IMR-90 (cell line): ENCODE measurements at regions not wholly inside any gene's neighbourhood (a gene's known extent, or its start where the extent isn't known, plus 50 kb on each side); places are given as distances from the start of the nearest gene placed in this dataset.

Experiments used
- ATAC-seq: fragments of 200-7000 bp; cut with Tn5 transposase; 2 replicates; pipeline ENCODE4 v1.9.1; 2020; ENCODE audit warnings: low read depth, mild to moderate bottlenecking, moderate library complexity
- BruUV-seq: library from RNA; stranded (reverse); fragments of 400-500 nt; replicated peaks from 2 replicates; lab custom pipeline; 2021; lab: Mats Ljungman, UMichigan
- CTCF ChIA-PET: fragments of 300-600 bp; formaldehyde crosslinking; extraction: SDS; loops from one replicate; lab custom pipeline; 2021; ENCODE audit warnings: antibody characterized with exemption; lab: Yijun Ruan, JAX
- POLR2A ChIA-PET: fragments of 300-600 bp; sonication (Branson Sonifier 250); formaldehyde crosslinking; loops from one replicate; lab custom pipeline; 2022; ENCODE audit warnings: antibody characterized with exemption; ENCODE audit not compliant: unreplicated experiment; lab: Charles Lee
- DNase-seq: peaks from one replicate; pipeline ENCODE4 v3.0.0; 2013
- H2AFZ ChIP-seq: replicated peaks from 2 replicates; pipeline ENCODE3; 2013; ENCODE audit warnings: low read length, mild to moderate bottlenecking; ENCODE audit not compliant: poor library complexity
- H2AK5ac ChIP-seq: 2 replicates; pipeline ENCODE4 v1.6.1; 2013; ENCODE audit warnings: low read depth, low read length, inconsistent platforms
- H2AK9ac ChIP-seq: replicated peaks from 2 replicates; pipeline ENCODE3; 2013; ENCODE audit warnings: mild to moderate bottlenecking, low read depth, low read length, moderate library complexity; ENCODE audit not compliant: poor library complexity
- H2BK120ac ChIP-seq: 2 replicates; pipeline ENCODE4 v1.6.1; 2013; ENCODE audit warnings: low read depth, low read length, inconsistent platforms
- H2BK15ac ChIP-seq: 3 replicates; pipeline ENCODE4 v1.6.1; 2013; ENCODE audit warnings: low read depth, low read length, inconsistent platforms
- H2BK20ac ChIP-seq: 2 replicates; pipeline ENCODE4 v1.6.1; 2013; ENCODE audit warnings: low read depth, mild to moderate bottlenecking, inconsistent platforms, low read length, moderate library complexity
- H2BK5ac ChIP-seq: 2 replicates; pipeline ENCODE4 v1.6.1; 2013; ENCODE audit warnings: mild to moderate bottlenecking, low read depth, low read length, inconsistent platforms; ENCODE audit not compliant: poor library complexity, severe bottlenecking
- H3K14ac ChIP-seq: replicated peaks from 2 replicates; pipeline ENCODE4 v1.6.1; 2013; ENCODE audit warnings: low read depth, low read length, inconsistent platforms
- H3K18ac ChIP-seq: 2 replicates; pipeline ENCODE4 v1.6.1; 2013; ENCODE audit warnings: low read depth, low read length, control low read depth
- H3K23ac ChIP-seq: 2 replicates; pipeline ENCODE4 v1.6.1; 2013; ENCODE audit warnings: low read depth, low read length, inconsistent platforms
- H3K27ac ChIP-seq: 2 replicates; pipeline ENCODE4 v1.5.1; 2013; ENCODE audit warnings: mild to moderate bottlenecking, control low read depth, low read length; ENCODE audit not compliant: insufficient read depth
- H3K27me3 ChIP-seq: 2 replicates; pipeline ENCODE4 v1.6.1; 2013; ENCODE audit warnings: low read length; ENCODE audit not compliant: control insufficient read depth, insufficient read depth
- H3K36me3 ChIP-seq: 2 replicates; pipeline ENCODE4 v1.6.1; 2013; ENCODE audit warnings: low read length, mixed read lengths; ENCODE audit not compliant: control insufficient read depth, insufficient read depth
- H3K4ac ChIP-seq: 2 replicates; pipeline ENCODE4 v1.6.1; 2013; ENCODE audit warnings: low read depth, low read length, inconsistent platforms
- H3K4me1 ChIP-seq: 2 replicates; pipeline ENCODE4 v1.6.1; 2013; ENCODE audit warnings: low read length, mixed read lengths; ENCODE audit not compliant: control insufficient read depth, insufficient read depth
- H3K4me2 ChIP-seq: 2 replicates; pipeline ENCODE4 v1.6.1; 2013; ENCODE audit warnings: low read depth, mild to moderate bottlenecking, control low read depth, low read length, moderate library complexity
- H3K4me3 ChIP-seq: 2 replicates; pipeline ENCODE4 v1.5.1; 2013; ENCODE audit warnings: low read depth, mild to moderate bottlenecking, control low read depth, low read length, moderate library complexity; ENCODE audit not compliant: insufficient read depth
- H3K56ac ChIP-seq: 2 replicates; pipeline ENCODE4 v1.6.1; 2013; ENCODE audit warnings: low read length, inconsistent platforms; ENCODE audit not compliant: insufficient read depth; ENCODE audit errors: extremely low read depth
- H3K79me1 ChIP-seq, 2 experiments: 2 replicates each; pipeline ENCODE4 v1.6.1; 2013; ENCODE audit warnings: low read length in 2 of 2, inconsistent platforms in 1 of 2, low read depth in 1 of 2
- H3K9ac ChIP-seq: 2 replicates; pipeline ENCODE4 v1.6.1; 2013; ENCODE audit warnings: low read depth, low read length, control low read depth
- H3K9me1 ChIP-seq: 2 replicates; pipeline ENCODE4 v1.6.1; 2013; ENCODE audit warnings: low read length, inconsistent platforms; ENCODE audit not compliant: insufficient read depth
- H3K9me3 ChIP-seq: 2 replicates; pipeline ENCODE4 v1.6.1; 2013; ENCODE audit warnings: low read length; ENCODE audit not compliant: control insufficient read depth, insufficient read depth
- H4K20me1 ChIP-seq: 2 replicates; pipeline ENCODE4 v1.6.1; 2013; ENCODE audit warnings: low read length, inconsistent platforms; ENCODE audit not compliant: insufficient read depth
- H4K5ac ChIP-seq: 2 replicates; pipeline ENCODE4 v1.6.1; 2013; ENCODE audit warnings: mild to moderate bottlenecking, low read depth, low read length, control low read depth
- H4K8ac ChIP-seq, 2 experiments: 2 replicates each; pipeline ENCODE4 v1.6.1; 2013; ENCODE audit warnings: low read depth in 2 of 2, low read length in 2 of 2, control low read depth in 1 of 2, inconsistent platforms in 1 of 2
- H4K91ac ChIP-seq: 2 replicates; pipeline ENCODE4 v1.6.1; 2013; ENCODE audit warnings: low read depth, low read length, inconsistent platforms; ENCODE audit not compliant: insufficient read depth
- BHLHE40 ChIP-seq: fragments of 150-350 bp; IDR thresholded peaks from 2 replicates; pipeline ENCODE4 v1.6.1; 2016; ENCODE audit warnings: mild to moderate bottlenecking, low read depth, low read length
- CEBPB ChIP-seq: IDR thresholded peaks from 2 replicates; pipeline ENCODE4 v1.6.1; 2012; ENCODE audit warnings: low read depth, low read length, improper control_type of control experiment
- ELK1 ChIP-seq: fragments of 150-350 bp; IDR thresholded peaks from 2 replicates; pipeline ENCODE4 v1.6.1; 2016; ENCODE audit warnings: low read depth, mild to moderate bottlenecking, low read length, moderate library complexity, borderline replicate concordance
- MAFK ChIP-seq: IDR thresholded peaks from 2 replicates; pipeline ENCODE4 v1.6.1; 2012; ENCODE audit warnings: low read depth, low read length, improper control_type of control experiment
- MAZ ChIP-seq: IDR thresholded peaks from 2 replicates; pipeline ENCODE4 v1.6.1; 2012; ENCODE audit warnings: low read depth, mild to moderate bottlenecking, low read length, improper control_type of control experiment, moderate library complexity, borderline replicate concordance
- NFE2L2 ChIP-seq: fragments of 150-350 bp; IDR thresholded peaks from 2 replicates; pipeline ENCODE4 v1.6.1; 2016; ENCODE audit warnings: low read depth, mild to moderate bottlenecking, low read length
- POLR2A ChIP-seq: IDR thresholded peaks from 2 replicates; pipeline ENCODE4 v1.6.1; 2012; ENCODE audit warnings: mild to moderate bottlenecking, low read depth, low read length
- RAD21 ChIP-seq: IDR thresholded peaks from 2 replicates; pipeline ENCODE4 v1.6.1; 2012; ENCODE audit warnings: low read length, improper control_type of control experiment
- SMC3 ChIP-seq: fragments of 150-350 bp; IDR thresholded peaks from 2 replicates; pipeline ENCODE4 v1.6.1; 2016; ENCODE audit warnings: low read depth, mild to moderate bottlenecking, antibody characterized with exemption, low read length, moderate library complexity
- WGBS, 2 experiments: methylation state at CpG; one replicate each; pipeline versions ENCODE4 v1.1.5 to v1.1.7; 2013; ENCODE audit warnings: missing lambda C conversion rate in 2 of 2; ENCODE audit not compliant: insufficient read length in 1 of 2; ENCODE audit errors: extremely low coverage in 2 of 2; 5-methylcytosine and 5-hydroxymethylcytosine counted together
- dilution Hi-C: fragments of 300-500 bp; cut with HindIII; formaldehyde crosslinking; loops from one replicate; pipeline ENCODE4 v1.14.3; 2018; ENCODE audit warnings: low sequenced_read_pairs; ENCODE audit not compliant: unreplicated experiment
- in situ Hi-C: fragments of 300-500 bp; cut with MboI; formaldehyde crosslinking; loops from 3 replicates; pipeline ENCODE4 v1.14.3; 2019; ENCODE audit warnings: low sequenced_read_pairs, inconsistent platforms, mixed read lengths
- intact Hi-C: fragments of 100-400 bp; cut with micrococcal nuclease; formaldehyde crosslinking; loops from 2 replicates; pipeline ENCODE4 v1.10.0; 2022

GRCh38 chr1:245041058-245041698 lies 113.6 kb upstream of the KIF26B start:
- Histone ChIP-seq H2BK20ac (no peak overlapping the region), H3K18ac (no peak overlapping the region), H3K27ac (no peak overlapping the region), H3K4me1 (no peaks in the 10 kb centered on the region; the same call in 1 of the 2 replicates), H3K23ac (no peak overlapping the region; the same call in 1 of the 2 replicates), H3K27me3 (no peaks in the 10 kb centered on the region), H4K20me1 (no peaks in the 10 kb centered on the region), H2BK120ac (no peak overlapping the region), H4K91ac (no peak overlapping the region), H3K4ac (no peak overlapping the region), H2BK15ac (no peak overlapping the region), H3K56ac (no peak overlapping the region), H3K9ac (no peak overlapping the region), H2BK5ac (no peak overlapping the region), H3K14ac (no peak overlapping the region), H2AK9ac (no peak overlapping the region), H3K4me2 (no peak overlapping the region), H3K79me1 (no peaks in the 10 kb centered on the region), H4K5ac (no peak overlapping the region), H2AK5ac (no peak overlapping the region), H4K8ac (no peak overlapping the region), H3K36me3 (no peaks in the 10 kb centered on the region), H2AFZ (no peak overlapping the region), H3K9me3 (peaks cover 2% of the 10 kb centered on the region; the same call in 1 of the 2 replicates), H3K4me3 (no peak overlapping the region), H3K9me1 (no peaks in the 10 kb centered on the region)
- dilution Hi-C loops, result no loop called here
- ChIA-PET CTCF (interaction anchor here (1.8 kb wide), 1 partner anchor 9 kb away, joined by 8 read pairs; no protein-coding TSS in a partner anchor), POLR2A (no interaction called here)
- no peak for DNase-seq
- in situ Hi-C loops, result loop anchor here (10.0 kb wide), 1 partner anchor 206 kb away; the partner anchor contains the start of gene COX20
- 76 to 100% methylated on average over 2 to 6 of the region's 9 CpGs for WGBS, 2 experiments
- intact Hi-C loops, result no loop called here
- TF ChIP-seq MAZ (no peak), MAFK (no peak), POLR2A (no peak), CEBPB (no peak), BHLHE40 (no peak), NFE2L2 (no peak), ELK1 (no peak), SMC3 (no peak), RAD21 (no peak)
- no TSS peak for BruUV-seq
- no peak for ATAC-seq
